ENCODE measurements at regions not wholly inside any gene's neighbourhood (a gene's known extent, or its start where the extent isn't known, plus 50 kb on each side); places are given as distances from the start of the nearest gene placed in this dataset.
"Not testable (repeated sequence)": the region's sequence is repeated elsewhere in the genome, so short reads cannot be mapped to it uniquely, and the experiment has no call there.

DNA sequence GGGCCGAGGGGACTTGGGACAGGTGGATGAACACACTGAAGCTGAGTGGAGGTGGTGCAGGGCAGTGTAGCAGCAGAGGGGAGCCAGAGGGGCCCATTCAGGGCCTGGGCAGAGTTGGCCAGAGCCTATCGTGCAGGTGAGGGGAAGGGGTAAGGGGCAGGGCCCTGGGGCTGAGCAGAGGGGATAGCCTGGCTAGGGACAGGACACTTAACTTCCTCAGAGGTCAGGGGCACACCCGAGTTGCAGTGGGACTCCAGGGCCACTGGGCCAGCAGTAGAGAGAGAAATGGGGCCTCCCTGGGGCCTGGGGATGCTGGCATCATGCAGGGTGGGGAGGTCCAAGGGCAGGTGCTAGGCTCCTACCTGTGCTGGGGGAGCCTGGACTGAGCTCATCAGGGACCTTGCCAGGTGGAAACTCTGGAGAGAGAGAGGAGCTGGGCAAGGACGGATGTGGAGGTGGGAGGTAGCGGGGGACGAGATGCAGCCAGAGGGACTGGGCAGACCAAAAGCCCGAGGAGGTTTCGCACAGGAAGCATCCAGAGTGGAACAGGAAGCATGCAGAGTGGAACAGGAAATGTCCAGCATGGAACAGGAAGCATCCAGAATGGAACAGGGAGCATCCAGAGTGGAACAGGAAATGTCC, 104.0 kb downstream of the TMEM121 start:
- TF ChIP-seq, protein P1, sequence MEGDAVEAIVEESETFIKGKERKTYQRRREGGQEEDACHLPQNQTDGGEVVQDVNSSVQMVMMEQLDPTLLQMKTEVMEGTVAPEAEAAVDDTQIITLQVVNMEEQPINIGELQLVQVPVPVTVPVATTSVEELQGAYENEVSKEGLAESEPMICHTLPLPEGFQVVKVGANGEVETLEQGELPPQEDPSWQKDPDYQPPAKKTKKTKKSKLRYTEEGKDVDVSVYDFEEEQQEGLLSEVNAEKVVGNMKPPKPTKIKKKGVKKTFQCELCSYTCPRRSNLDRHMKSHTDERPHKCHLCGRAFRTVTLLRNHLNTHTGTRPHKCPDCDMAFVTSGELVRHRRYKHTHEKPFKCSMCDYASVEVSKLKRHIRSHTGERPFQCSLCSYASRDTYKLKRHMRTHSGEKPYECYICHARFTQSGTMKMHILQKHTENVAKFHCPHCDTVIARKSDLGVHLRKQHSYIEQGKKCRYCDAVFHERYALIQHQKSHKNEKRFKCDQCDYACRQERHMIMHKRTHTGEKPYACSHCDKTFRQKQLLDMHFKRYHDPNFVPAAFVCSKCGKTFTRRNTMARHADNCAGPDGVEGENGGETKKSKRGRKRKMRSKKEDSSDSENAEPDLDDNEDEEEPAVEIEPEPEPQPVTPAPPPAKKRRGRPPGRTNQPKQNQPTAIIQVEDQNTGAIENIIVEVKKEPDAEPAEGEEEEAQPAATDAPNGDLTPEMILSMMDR (IDR thresholded peaks at IDR 0.05): not testable (repeated sequence)
- TF ChIP-seq POLR2A (IDR thresholded peaks at IDR 0.05): not testable (repeated sequence)

Measured in heart left ventricle (tissue), 13 donors.